Skeletal muscle cell (primary cell): ENCODE measurements at regions not wholly inside any gene's neighbourhood (a gene's known extent, or its start where the extent isn't known, plus 50 kb on each side); places are given as distances from the start of the nearest gene placed in this dataset.

ENCODE experiments used
- DNase-seq: peaks from one replicate; pipeline ENCODE4 v3.0.0-alpha.2; 2010; ENCODE audit warnings: low read depth
- H3K4me3 ChIP-seq: 2 replicates; pipeline ENCODE4 v1.5.1; 2011; ENCODE audit warnings: low read depth, mild to moderate bottlenecking, control low read depth, low read length, moderate library complexity

GRCh38 chr18:78562531-78562961 lies 417.1 kb upstream of the SALL3 start:
- no peak overlapping the region for H3K4me3 ChIP-seq
- no peak for DNase-seq

- H3K4me3 ChIP-seq = no peak overlapping the region
- DNase-seq = no peak
Observed at GRCh38 chr18:78563110-78563509, 416.5 kb upstream of the SALL3 start.

GRCh38 chr18:78564030-78564429 lies 415.6 kb upstream of the SALL3 start:
- no peak overlapping the region for H3K4me3 ChIP-seq
- no peak for DNase-seq

GRCh38 chr18:78564518-78564917 lies 415.1 kb upstream of the SALL3 start:
- DNase-seq = no peak
- H3K4me3 ChIP-seq = no peak overlapping the region

- DNase-seq = no peak
- H3K4me3 ChIP-seq = no peak overlapping the region
Observed at GRCh38 chr18:78565240-78565639, 414.4 kb upstream of the SALL3 start.

- DNase-seq = no peak
- H3K4me3 ChIP-seq = no peak overlapping the region
Observed at GRCh38 chr18:78566065-78566464, 413.6 kb upstream of the SALL3 start.

- H3K4me3 ChIP-seq = no peak overlapping the region
- DNase-seq = no peak
Observed at GRCh38 chr18:78566720-78567119, 412.9 kb upstream of the SALL3 start.

- no peak overlapping the region for H3K4me3 ChIP-seq
- DNase-seq = no peak
Observed at GRCh38 chr18:78571063-78571785, 408.4 kb upstream of the SALL3 start.

- H3K4me3 ChIP-seq = no peak overlapping the region
- DNase-seq = no peak
Observed at GRCh38 chr18:78571831-78572347, 407.7 kb upstream of the SALL3 start.

GRCh38 chr18:78573773-78574172 lies 405.8 kb upstream of the SALL3 start:
- no peak overlapping the region for H3K4me3 ChIP-seq
- DNase-seq = no peak

DNA sequence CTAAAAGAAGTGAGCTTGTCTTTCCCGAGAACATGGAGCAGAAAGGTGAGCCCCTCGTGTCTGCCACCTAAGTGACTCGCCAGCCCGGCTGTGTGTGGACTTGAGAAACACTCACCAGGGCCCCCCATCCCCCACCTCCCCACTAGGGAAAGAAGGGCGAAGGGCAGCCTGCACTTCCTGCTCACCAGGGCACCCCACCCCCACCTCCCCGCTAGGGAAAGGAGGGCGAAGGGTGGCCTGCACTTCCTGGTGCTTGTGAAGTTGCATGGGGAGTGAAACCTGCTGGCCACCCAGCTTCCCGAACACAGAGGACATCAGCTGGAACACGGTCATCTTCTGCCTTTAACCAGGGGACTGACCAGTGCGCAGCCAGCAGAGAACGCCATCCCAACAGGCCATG lies 402.7 kb upstream of the SALL3 start:
- no peak for DNase-seq
- H3K4me3 ChIP-seq = no peak overlapping the region

DNA sequence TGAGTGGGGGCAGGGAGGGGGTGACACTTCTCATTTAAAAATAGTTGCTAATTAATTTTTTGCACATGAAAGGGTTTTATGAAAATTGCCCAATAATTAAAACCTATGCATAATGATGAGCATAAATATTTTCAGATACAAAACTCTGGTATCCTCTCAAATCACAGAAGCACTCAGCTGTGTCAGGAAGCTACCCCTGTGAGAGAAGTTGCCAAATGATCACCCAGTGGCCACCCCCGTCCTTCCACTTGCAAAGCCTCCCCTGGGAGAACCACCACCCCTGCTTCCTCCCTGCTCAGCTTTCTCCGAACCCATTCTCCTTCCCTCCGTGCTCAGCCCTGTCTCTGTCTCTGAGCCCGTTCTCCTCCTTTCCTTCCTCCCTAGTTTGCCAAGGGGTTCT lies 400.2 kb upstream of the SALL3 start:
- H3K4me3 ChIP-seq = no peak overlapping the region
- DNase-seq = no peak

GRCh38 chr18:78579854-78580577 lies 399.6 kb upstream of the SALL3 start:
- no peak overlapping the region for H3K4me3 ChIP-seq
- no peak for DNase-seq

DNA sequence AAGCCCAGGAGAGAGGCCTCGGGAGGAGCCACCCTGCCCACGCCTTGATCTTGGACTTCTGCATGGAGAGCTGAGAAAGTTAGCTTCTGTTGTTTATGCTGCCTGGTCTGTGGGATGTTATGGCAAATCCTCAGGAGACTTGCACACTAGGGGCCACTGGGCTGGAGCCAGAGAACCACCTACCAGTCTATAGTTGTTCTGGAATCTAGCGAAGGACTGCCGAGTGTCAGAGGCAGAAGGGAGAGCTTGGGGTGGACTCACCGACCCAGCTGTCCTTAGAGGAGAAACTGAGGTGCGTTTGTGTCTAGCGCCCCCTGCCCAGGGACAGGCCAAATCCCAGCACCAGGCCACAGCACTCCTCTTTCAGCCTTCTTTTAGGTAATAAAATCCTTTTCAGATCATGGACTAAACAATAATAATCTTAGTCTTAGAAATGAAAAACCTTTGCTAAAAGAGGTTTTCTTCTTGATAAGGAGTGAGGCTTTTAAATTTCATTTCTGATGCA lies 398.7 kb upstream of the SALL3 start:
- no peak for DNase-seq
- no peak overlapping the region for H3K4me3 ChIP-seq

DNA sequence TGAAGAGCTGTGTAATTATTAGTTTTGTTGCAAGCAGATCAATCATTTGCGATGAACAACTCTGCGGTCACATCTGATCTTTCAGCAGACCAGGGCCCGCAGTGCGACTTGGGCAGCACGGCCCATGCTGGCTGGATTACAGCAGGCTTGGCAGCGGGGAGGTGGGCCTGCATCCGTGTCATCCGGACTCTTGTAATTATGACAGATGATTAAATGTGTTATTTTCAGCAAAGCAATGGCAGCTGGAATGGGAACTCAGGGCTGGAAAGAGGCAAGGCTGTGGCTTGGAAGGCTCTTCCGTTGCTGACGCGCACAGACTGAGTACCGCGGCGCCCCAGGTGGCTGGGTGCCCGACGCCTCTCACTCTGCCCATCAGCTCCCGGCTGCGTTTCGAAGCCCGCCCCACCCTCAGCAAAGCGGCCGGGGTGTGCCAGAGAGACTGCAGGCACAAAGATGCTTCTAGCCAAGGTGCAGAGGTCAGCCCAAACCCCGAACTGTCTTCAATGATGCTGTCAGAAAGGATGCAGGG lies 397.4 kb upstream of the SALL3 start:
- DNase-seq = no peak
- H3K4me3 ChIP-seq = no peak overlapping the region

DNA sequence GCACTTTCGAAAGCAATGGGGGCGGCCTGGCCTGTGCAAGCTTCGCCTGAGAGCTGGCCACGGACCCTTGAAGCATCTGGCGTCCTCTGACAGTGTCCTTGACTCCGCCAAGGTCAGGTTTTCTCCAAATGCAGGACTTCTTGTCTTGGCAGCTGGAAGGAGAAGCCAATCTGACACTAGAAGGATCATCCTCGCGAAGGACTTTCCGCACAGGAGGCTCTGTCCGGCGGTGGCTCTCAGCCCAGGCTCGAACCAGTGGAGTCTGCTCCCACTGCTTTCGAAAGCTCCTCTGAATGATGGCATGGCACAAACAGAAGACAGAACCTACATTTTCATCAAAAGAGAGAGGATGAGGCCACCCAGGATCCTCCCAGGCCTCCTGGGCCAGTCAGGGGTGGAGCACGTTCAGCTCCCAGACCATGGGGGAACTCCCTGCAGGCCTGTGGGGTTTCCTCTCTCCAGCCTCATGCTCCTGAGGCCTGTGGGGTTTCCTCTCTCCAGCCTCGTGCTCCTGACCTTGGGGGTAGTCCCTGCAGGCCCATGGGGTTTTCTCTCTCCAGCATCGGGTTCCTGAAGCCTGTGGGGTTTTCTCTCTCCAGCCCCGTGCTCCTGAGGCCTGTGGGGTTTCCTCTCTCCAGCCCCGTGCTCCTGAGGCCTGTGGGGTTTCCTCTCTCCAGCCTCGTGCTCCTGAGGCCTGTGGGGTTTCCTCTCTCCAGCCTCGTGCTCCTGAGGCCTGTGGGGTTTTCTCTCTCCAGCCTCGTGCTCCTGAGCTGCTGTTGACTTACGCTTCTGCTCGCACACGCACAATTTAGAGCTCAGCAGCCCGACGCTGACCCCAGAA lies 396.5 kb upstream of the SALL3 start:
- no peak overlapping the region for H3K4me3 ChIP-seq
- no peak for DNase-seq

DNA sequence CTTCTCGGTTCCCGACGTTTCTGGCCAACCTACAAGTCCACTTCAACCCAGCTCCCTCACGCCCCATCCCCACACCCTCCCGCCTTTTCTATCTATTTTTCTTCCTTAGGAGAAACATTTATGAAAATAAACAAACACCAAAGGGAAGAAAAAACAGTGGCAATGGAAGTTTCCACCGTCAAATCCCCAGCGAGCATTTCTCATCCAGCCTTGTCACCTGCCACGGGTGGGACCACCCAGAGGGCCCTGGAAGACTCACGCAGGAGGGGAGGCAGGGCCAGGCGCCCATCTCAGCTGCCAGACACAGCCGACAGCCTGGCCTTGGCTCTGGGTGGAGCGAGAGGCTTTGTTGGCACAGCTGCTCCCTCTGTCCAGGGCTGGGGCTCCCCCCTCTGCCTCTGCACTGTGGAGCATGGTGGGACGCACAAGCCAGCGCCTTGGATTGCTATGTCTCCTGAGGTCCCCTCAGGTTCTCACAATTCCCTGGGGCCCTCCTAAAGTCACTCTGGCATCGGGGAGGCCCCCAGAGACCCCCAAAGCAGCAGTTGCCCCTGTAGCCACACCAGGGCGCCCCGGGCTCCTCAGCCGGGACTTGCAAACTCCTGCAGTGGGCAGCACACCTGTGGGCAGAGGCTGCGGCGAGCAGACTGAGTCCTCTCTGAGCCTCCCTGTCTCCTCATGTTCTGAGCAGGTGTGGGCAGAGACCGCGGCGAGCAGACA lies 395.7 kb upstream of the SALL3 start:
- no peak for DNase-seq
- H3K4me3 ChIP-seq = no peak overlapping the region

- DNase-seq = no peak
- H3K4me3 ChIP-seq = no peak overlapping the region
Observed at GRCh38 chr18:78584459-78585022, 395.1 kb upstream of the SALL3 start.

- H3K4me3 ChIP-seq = no peak overlapping the region
- DNase-seq = no peak
Observed at GRCh38 chr18:78586586-78586985, 393.0 kb upstream of the SALL3 start.
